Glomerular endothelial cell (primary cell): ENCODE measurements at regions not wholly inside any gene's neighbourhood (a gene's known extent, or its start where the extent isn't known, plus 50 kb on each side); places are given as distances from the start of the nearest gene placed in this dataset.

ENCODE experiments used
- DNase-seq: peaks from one replicate; pipeline ENCODE4 v3.0.0-alpha.2; 2011; ENCODE audit warnings: low read depth, low spot score; ENCODE audit errors: extremely low read depth

DNA sequence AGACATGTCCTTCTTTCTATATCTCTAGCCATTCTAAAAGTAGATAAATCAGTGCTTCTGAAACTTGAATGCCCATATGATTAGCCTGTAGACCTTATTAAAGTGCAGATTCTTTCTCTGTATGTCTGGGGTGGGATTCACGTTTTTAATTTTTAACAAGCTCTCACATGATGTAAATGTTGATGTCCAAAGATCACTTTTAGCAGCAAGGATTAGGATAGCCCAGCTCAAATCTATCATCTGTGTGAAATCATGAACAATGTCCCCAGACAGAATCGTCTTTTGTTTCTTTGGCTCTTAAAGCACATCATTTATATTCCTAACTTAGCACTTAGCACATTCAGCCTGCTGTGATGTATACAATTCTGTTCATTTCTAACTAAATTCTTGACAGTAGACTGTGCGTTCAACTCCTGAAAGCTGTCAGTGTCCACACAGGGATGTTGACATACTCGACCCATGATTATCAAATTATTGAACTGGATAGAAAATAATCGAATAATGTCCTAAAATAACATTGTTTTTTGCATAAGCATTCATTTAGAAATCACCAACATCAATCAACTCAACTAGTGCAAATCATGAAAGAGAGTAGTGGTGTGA lies 102.1 kb upstream of the MLIP start:
- no peak for DNase-seq

DNA sequence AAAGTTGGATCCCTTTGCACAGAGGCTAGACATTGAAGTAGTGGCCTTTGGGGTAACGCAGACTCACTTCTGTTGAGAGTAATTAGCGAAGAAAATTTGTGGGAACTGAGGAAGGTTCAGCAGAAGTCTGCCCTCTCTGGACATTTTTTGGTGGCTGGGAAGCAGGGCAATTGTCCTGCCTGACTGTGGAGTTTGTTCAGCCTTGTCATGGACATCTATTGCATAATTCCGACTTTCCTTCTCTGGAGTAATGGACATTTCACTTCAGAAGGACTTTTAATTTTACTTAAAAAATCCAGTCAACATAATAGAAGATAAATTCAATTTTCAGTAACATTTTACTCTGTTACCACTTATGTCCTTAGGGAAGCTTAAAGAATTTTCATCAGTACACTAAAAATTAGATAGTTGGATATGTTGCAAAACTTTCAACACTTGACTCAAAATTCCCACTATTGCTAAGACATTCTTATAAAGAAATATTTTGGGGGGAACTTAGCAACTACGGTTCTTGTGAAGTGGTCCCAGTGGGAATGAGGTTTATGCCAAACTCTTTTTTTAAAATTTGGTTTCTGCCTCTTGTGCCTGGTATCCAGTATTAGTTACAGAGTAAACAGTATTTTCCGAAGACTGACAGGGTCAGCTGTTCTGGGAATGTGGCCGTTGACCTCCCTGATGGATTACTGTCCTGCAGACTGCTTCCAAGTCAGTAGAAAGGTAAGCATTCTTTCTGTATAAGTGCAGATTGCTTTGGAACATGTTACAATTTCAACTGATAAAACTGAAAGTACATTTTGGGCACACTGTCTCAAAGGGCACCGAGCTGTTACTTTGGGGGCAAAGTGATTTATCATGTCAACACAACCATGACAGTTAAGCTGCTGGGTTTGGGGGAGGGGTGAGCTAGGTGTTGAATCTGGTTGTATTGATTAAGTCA lies 100.6 kb upstream of the MLIP start:
- no peak for DNase-seq

DNA sequence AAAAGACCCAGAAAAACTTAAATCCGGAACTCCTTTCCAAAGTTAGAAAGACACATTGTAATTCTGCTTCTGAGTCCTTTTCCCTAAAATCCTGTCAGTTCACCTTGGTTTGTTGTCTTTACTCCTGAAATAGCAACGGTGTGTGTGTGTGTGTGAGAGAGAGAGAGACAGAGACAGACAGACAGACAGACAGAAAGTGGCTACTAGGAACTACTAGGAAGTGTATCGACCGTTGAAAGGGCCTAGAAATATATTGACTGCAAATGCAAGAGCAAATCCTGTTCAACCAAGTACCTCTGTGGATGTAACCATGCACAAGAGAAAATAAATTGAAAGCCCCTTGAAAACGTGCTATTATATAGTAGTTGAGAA lies 100.0 kb upstream of the MLIP start:
- DNase-seq: no peak

DNA sequence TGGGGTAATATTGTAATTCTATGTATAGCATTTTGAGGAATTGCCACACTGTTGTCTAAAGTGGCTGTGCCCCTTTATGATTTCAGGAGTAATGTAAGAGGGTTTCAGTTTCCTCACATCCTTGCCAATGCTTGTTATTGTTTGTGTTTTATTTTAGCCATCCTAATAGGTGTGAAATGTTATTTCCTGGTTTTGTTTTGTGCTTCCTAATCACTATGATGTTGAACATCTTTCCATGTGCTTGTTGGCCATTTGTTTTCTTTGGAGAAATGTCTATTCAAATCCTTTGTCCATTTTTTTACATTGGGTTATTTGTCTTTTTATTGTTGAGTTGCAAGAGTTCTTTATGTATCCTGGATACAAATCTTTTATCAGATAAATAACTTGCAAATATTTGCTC lies 97.3 kb upstream of the MLIP start:
- DNase-seq: no peak

DNA sequence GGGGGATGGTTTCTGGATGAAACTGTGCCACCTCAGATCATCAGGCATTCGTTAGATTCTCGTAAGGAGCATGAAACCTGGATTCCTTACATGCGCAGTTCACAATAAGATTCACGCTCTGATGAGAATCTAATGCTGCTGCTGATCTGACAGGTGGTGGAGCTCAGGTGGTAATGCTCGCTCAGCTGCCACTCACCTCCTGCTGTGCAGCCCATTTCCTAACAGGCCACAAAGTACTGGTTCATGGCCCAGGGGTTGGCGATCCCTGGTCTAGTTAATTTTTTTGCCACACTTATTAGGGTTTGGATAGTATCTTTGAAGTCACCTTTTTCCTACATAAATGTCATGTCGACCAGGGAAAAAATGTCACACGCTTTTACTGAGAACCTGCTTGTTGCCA lies 96.8 kb upstream of the MLIP start:
- DNase-seq: no peak

DNA sequence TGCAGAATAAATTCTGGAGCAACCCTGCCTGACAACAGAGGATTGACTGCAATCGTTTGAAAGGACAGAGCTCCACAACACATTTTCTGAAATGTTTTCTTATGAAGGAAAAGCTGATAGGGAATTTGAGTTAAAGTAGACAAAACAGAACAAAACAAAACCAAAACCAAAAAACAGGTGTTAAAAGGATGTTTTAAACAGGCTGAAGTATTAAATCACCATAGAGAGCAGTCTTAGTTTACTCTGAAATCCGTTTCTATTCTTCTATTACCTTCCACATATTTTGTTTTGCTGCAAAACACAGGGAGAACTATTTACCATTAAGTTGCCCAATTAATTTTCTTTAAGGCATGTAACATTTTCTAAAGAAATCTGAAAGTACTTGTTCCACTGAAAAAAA lies 93.4 kb upstream of the MLIP start:
- no peak for DNase-seq

DNA sequence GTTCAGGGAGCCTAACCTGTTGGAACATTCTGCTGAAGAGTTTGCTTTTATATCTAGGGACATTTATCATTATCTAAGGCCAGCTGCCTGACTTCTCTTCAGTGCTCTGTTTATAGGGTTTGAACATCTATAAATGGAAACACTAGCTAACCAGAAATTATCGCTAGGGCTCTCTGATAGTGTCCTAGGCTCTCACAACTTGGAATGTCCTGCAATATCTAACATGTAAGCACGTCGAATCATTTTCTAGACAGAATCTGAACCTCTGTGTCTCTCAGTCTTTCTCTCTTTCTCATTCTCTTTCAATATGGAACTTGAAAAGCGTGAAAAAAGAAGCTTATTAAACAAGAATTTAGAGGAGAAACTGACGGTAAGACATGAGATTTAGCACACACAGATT lies 92.5 kb upstream of the MLIP start:
- no peak for DNase-seq

DNA sequence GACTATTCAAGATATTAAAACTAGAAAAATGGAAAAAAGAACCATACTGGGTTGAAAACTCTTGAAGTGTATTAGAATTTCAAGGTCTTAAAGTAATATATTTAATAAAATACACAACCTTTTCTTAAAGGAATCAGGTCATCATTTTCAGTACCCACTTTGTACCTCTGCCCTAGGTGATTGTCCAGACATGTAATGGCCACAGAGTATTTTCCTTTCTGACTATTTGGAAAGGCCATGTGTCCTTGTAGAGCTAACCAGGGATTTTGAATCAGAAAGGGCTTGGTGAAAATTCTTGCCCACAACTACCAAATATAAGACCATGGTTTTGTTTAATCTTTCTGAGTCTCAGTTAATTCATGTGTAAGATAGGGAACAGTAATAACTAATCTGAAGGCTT lies 91.4 kb upstream of the MLIP start:
- DNase-seq: no peak

DNA sequence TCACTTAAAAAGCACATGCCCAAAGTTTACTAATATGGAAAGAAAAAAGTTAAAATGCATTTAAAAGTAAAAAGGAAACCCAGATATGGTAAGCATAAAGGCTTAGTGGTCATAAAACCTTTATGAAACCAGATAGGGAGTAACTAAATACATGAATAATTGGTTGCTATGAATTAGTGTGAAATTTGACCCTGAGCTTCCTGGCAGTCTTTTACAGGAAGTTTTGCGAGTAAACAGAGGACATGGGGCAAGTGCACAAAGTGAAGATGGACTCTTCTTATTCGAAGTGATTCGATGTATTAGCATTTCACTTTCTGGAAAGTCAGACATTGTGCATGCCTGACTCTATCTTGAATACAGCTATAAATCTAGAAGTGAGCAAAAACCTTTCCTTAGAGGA lies 90.9 kb upstream of the MLIP start:
- no peak for DNase-seq

DNA sequence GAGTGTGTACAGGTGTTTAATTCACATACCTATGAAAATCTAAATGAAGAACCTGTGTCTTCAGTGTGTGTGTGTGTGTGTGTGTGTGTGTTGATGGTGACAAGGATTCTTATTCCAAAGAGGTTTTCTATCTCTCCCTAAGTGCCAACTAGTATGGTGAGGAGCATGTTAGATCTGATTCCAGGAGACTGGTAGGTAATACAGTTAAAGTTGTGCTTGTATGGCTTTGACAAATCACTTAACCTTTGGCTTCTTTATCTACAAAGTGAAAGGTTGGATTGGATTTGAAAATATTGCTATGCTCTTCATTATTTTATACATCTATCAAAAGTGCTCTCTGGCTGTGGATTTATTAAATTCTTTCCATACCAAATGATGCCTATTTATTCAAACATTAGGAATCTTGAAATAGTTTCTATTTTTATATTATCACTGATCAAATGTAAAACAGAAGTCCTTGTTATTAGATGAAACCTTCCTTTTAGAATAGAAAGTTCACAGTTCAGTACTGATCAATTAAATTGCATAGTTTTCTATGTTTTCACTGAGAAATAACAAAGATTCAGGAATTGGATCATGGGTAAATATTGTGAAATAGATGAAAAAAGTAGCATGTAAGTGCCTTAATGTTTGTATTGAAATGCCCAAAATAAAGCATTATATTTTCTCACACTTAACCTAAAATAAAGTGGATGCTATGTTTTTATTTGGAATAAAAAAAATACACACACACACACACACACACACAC lies 84.4 kb upstream of the MLIP start:
- no peak for DNase-seq

DNA sequence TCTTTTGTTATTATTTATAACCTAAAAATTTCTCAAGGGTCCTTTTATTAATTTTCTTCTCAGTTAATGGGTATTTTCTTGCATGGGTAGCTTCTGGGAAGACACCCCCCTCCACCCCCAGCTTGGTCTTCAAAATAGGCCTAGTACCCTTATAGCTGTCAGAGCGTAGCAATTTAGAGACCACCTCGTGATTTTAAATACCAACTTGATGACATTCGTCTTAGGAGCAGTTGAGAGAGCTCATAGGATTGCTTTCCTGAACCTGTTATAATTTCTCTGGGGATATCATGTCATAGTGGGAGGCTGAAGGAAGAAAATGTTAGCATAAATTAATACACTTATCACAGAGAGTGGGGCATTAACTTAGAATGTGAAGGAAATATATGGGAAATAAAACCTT lies 83.1 kb upstream of the MLIP start:
- no peak for DNase-seq

DNA sequence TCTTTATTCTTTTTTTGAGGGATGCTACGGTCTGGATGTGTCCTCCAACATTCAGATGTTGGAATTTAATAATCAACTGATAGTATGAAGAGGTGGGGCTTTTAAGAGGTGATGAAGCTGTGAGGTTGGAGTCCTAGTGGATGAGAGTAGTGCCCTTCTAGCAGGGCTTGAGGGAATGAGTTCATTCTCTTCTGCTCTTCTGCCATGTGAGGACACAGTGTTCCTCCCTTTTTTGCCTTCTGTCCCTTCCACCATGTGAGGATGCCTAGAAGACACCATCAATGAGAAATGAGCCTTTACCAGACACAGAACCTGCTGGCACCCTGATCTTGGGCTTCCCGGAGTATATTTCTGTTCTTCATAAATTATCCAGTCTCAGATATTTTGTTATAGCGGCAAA lies 82.1 kb upstream of the MLIP start:
- no peak for DNase-seq

DNA sequence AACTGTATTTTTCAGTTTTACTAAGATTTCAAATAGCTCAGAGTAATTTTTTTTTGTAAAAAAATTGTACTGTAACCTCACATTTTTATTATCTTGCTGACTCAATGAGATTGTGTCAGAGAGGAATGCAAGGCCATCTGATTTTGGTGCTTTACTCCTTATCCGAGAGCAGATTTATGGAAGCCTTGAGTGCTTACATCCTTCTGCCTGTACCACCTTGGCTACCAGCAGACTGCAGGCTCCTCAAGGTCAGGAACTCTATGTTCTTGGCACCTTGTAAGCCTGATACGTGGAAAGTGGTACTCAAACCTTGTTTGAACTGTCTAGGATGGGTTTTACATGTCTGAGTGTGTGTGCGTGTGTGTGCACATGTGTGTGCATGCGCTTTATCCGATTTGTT lies 80.1 kb upstream of the MLIP start:
- no peak for DNase-seq

DNA sequence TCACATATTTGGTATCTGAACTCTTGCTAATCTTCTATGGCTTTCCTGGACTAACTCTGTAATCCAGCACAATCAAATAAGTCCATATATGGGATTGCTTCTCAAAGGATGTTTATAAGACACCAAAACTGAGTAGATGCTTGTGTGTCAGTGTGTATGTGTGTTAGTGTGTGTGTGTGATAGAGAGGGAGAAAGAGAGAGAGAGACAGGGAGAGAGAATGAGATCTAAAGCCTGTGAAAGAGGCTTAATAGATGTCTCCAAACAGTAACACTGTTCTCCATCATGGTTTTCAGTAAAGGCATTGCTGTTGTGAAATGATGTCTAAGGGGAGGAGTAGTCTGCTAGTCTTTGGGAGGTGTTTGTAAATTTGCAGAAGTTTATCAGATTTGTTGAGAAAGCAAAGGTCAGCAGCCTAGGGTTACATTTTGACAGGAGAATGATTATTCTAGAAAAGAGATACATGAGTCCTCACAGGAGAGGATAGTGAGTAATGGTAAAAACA lies 73.9 kb upstream of the MLIP start:
- DNase-seq: no peak

DNA sequence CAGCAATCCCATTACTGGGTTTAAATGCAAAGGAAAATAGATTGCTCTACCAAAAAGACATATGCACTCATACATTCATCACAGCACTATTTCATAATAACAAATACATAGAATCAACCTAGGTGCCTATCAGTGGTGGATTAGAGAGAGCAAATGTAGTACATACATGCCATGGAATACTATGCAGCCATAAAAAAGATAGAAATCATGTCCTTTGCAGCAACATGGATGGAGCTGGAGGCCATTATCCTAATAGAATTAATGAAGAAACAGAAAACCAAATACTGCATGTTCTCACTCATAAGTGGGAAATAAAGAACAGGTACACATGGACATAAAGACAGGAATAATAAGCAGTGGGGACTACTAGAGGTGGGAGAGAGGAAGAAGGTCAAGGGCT lies 70.7 kb upstream of the MLIP start:
- no peak for DNase-seq

DNA sequence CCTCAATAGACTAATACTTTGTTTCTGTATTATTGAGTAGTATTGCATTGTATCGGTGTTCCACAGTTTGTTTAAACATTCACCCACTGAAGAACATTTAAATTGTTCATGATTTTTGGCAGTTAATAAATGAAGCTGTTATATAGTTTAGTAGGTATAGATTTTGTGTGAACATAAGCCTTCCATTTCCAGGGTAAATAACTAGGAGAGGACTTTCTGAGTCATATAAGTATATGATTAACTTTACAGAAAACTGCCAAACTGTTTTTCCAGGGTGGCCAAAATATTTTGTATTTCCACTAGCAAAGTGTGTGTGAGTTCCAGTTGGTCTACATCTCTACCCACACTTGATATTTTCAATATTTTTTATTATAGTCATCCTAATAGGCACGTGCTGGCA lies 70.0 kb upstream of the MLIP start:
- DNase-seq: no peak

DNA sequence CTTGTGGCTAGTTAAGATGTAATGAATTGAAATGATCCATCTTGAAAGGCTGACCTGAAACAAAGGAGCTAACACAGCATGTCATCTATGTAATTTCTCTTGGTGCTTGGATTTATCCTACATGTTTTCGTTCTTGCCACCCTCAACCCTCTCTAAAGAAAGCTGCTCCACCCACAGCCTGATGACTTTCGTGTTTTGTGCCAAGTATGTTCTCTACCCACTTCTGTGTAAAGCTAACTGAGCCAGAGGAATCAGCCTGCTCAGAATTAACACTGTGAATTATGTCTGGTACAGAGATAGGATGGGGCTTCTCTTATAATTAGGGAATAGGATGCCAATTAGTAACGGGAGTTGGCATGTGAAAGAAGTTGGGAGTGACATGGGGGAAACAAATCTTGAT lies 67.9 kb upstream of the MLIP start:
- no peak for DNase-seq

DNA sequence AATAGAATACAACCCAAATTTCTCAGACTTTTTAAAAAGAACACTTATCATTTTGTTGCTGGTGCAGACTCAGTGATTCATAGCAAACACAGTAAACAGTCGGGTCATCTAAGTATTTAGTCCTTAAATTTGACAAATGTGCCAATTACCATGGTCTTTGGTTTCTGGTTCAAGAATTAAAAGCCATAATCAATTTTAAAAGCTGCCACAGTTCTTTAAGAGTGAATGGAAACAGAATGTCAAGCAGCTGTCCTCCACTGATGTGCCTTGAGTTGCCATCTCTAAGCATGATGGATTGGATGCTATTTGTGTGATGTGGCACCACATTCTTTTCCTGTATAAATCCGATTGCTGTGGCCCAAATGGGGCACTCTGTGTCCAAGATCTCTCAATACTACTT lies 67.2 kb upstream of the MLIP start:
- DNase-seq: no peak

DNA sequence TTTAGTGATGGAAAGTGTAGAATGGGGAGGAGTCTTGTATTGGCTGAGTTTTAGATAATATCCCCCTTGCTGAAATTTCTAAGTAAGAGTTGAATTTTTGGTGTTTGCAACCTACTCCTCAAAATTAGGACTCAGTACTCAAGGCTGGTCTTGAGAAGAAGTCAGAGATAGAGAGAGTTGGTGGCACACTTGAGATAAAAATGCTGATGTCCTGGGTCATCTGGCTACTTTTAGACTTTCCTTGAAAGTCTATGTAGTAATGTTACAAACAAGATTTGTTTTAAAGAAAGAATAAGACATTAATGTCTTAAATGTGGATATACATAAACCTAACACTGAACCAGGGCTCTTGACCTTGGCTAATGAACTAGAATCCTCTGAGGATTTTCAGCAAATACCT lies 62.5 kb upstream of the MLIP start:
- DNase-seq: no peak

DNA sequence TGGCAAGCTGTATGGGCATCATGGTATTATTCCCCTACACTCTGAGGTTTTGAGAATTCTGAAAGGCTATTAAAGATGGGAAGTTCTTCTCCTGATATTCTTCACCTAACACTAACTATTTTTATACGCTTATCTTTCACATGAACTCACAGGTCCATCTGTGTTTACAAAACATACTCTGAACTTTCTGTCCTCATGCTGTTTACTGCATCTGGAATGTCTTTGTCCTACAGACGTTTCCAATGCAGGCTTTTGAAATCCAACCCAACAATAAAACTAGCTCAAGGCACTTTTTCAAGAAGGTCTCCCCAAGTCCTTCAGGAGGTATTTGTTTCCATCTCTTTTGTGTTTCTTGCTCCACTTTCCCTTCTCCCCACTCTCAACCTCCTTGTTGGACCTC lies 60.5 kb upstream of the MLIP start:
- no peak for DNase-seq

DNA sequence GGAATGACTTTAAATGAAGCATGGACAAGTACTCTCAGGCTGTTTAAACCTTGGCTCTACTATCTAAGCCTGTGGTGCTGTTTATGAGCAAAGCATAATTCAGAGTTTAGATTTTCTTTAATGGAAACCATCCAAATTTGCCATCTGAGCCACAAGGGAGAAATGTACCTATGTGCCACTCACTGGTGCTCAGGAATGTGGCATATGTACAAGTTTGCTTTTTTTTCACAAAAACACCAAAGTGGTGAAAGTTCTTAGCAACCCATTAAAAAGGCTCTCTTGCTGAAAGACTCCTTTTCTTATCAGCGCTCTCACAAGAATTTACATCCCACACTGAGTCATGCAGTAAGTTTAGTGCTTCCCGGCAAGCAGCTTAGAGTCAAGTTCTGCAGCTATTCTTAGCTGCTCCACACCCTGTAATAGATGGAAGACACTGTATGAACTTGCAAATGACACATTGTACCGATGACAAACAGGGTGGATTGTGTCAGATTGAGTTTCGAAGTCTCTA lies 57.3 kb upstream of the MLIP start:
- DNase-seq: no peak

DNA sequence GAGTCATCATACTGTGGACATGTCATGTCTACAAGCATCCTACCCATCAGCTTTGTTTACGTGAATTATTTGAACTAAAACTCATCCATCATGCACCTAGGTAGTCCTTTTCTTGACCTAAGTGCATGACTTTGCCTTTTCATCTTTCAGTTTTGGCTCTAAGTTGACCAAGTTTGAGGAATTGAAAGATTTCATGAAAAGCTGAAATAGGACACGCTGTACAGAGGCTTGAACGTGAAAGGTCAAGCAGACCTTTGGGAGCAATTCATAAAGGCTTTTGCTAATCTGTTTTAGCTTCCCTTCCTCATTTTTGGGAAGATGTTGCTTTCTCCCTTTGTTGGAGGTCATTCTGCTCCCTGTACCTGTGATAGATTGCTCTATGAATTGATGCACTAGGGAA lies 55.1 kb upstream of the MLIP start:
- no peak for DNase-seq
